DMS153 treated with DMSO at 0.1 percent for 48 hours (cell line): ENCODE measurements at regions not wholly inside any gene's neighbourhood (a gene's known extent, or its start where the extent isn't known, plus 50 kb on each side); places are given as distances from the start of the nearest gene placed in this dataset.

ENCODE experiments used
- DNase-seq: peaks from one replicate; lab custom pipeline; 2025; ENCODE audit not compliant: unreplicated experiment; lab: John Stamatoyannopoulos, UW

- no peak for DNase-seq
These were observed 742.7 kb downstream of the VRK1 start for GRCh38 chr14:97539884-97540283.

GRCh38 chr14:97543221-97543620 is 746.0 kb downstream of the VRK1 start:
- no peak for DNase-seq

GRCh38 chr14:97543816-97544215 is 746.6 kb downstream of the VRK1 start:
- no peak for DNase-seq

- DNase-seq, result no peak
These were observed 747.4 kb downstream of the VRK1 start for GRCh38 chr14:97544571-97544970.

GRCh38 chr14:97546491-97547230 is 749.5 kb downstream of the VRK1 start:
- DNase-seq, result no peak

GRCh38 chr14:97550463-97550862 is 753.3 kb downstream of the VRK1 start:
- DNase-seq, result no peak

GRCh38 chr14:97554597-97554996 is 757.4 kb downstream of the VRK1 start:
- DNase-seq, result no peak

- no peak for DNase-seq
These were observed 767.2 kb downstream of the VRK1 start for GRCh38 chr14:97564334-97564733.

- DNase-seq, result no peak
These were observed 774.0 kb downstream of the VRK1 start for GRCh38 chr14:97571201-97571600.

GRCh38 chr14:97571866-97572555 is 774.8 kb downstream of the VRK1 start:
- DNase-seq, result no peak

- no peak for DNase-seq
These were observed 775.6 kb downstream of the VRK1 start for GRCh38 chr14:97572583-97573458.

GRCh38 chr14:97575677-97576076 is 778.5 kb downstream of the VRK1 start:
- no peak for DNase-seq

GRCh38 chr14:97578982-97579548 is 781.9 kb downstream of the VRK1 start:
- DNase-seq, result peak; percentile 16

GRCh38 chr14:97581016-97581415 is 783.8 kb downstream of the VRK1 start:
- DNase-seq, result peak; percentile 54

- no peak for DNase-seq
These were observed 784.8 kb downstream of the VRK1 start for GRCh38 chr14:97582022-97582421.

- DNase-seq, result no peak
These were observed 787.3 kb downstream of the VRK1 start for GRCh38 chr14:97584528-97584927.

GRCh38 chr14:97592341-97592980 is 795.3 kb downstream of the VRK1 start:
- DNase-seq, result no peak

- no peak for DNase-seq
These were observed 797.1 kb downstream of the VRK1 start for GRCh38 chr14:97594306-97594705.

GRCh38 chr14:97602438-97603117 is 805.4 kb downstream of the VRK1 start:
- DNase-seq, result peak; percentile 26

GRCh38 chr14:97603201-97603600 is 806.0 kb downstream of the VRK1 start:
- DNase-seq, result no peak
